ENCODE measurements at regions not wholly inside any gene's neighbourhood (a gene's known extent, or its start where the extent isn't known, plus 50 kb on each side); places are given as distances from the start of the nearest gene placed in this dataset.

GRCh38 chr6:67630146-67630545, 1004.9 kb upstream of the ADGRB3 start:
- H3K27me3 Mint-ChIP-seq (ENCODE audit: low read depth): no peaks in the 10 kb centered on the region
- no peaks in the 10 kb centered on the region for H3K36me3 Mint-ChIP-seq (ENCODE audit: low read depth)
- intact Hi-C loops (cut with micrococcal nuclease): no loop called here
- peaks cover 8% of the 10 kb centered on the region for H3K9me3 Mint-ChIP-seq
- no peak overlapping the region for H3K27ac Mint-ChIP-seq
- no peaks in the 10 kb centered on the region for H3K4me1 Mint-ChIP-seq (ENCODE audit: low read depth)
- DNase-seq (ENCODE audit: low spot score): no peak
- no peak overlapping the region for H3K4me3 Mint-ChIP-seq (ENCODE audit: low read depth)

- DNase-seq (ENCODE audit: low spot score): no peak
- intact Hi-C loops (cut with micrococcal nuclease): no loop called here
- Mint-ChIP-seq H3K36me3 (ENCODE audit: low read depth) (no peaks in the 10 kb centered on the region), H3K4me3 (ENCODE audit: low read depth) (no peak overlapping the region), H3K9me3 (peaks cover 8% of the 10 kb centered on the region), H3K27ac (no peak overlapping the region), H3K4me1 (ENCODE audit: low read depth) (no peaks in the 10 kb centered on the region), H3K27me3 (ENCODE audit: low read depth) (no peaks in the 10 kb centered on the region)
Measured at GRCh38 chr6:67629258-67629657, 1005.8 kb upstream of the ADGRB3 start.

DNA sequence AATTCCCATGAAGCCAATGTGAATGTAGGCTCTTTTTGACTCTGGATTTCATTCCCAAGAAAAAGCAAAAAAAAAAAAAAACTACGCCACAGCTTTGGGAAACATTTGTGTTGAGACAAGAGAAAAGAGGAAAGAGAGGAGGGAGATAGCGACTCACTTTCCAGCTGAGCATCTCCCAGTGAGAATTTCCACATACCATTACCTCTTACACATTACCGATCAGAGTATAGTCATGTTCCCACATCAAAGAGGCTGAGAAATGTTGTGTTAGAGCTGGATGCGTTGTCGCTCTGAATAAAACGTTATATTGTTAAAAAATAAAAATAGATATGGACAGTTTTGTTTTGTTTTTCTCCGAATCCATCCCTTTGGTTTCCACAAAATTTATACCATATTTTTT, 1019.3 kb upstream of the ADGRB3 start:
- Mint-ChIP-seq H3K4me1 (ENCODE audit: low read depth) (no peaks in the 10 kb centered on the region), H3K4me3 (ENCODE audit: low read depth) (no peak overlapping the region), H3K27me3 (ENCODE audit: low read depth) (no peaks in the 10 kb centered on the region), H3K36me3 (ENCODE audit: low read depth) (no peaks in the 10 kb centered on the region), H3K27ac (no peak overlapping the region), H3K9me3 (peaks cover 19% of the 10 kb centered on the region)
- intact Hi-C loops (cut with micrococcal nuclease): no loop called here
- no peak for DNase-seq (ENCODE audit: low spot score)

GRCh38 chr6:67608099-67608749, 1026.9 kb upstream of the ADGRB3 start:
- intact Hi-C loops (cut with micrococcal nuclease): no loop called here
- H3K27ac Mint-ChIP-seq: no peak overlapping the region
- H3K27me3 Mint-ChIP-seq (ENCODE audit: low read depth): no peaks in the 10 kb centered on the region
- no peak for DNase-seq (ENCODE audit: low spot score)
- H3K4me1 Mint-ChIP-seq (ENCODE audit: low read depth): no peaks in the 10 kb centered on the region
- no peaks in the 10 kb centered on the region for H3K36me3 Mint-ChIP-seq (ENCODE audit: low read depth)
- peaks cover 11% of the 10 kb centered on the region for H3K9me3 Mint-ChIP-seq
- H3K4me3 Mint-ChIP-seq (ENCODE audit: low read depth): no peak overlapping the region

- DNase-seq (ENCODE audit: low spot score): no peak
- H3K9me3 Mint-ChIP-seq: peaks cover 4% of the 10 kb centered on the region
- H3K36me3 Mint-ChIP-seq (ENCODE audit: low read depth): no peaks in the 10 kb centered on the region
- no peaks in the 10 kb centered on the region for H3K4me1 Mint-ChIP-seq (ENCODE audit: low read depth)
- no peak overlapping the region for H3K27ac Mint-ChIP-seq
- intact Hi-C loops (cut with micrococcal nuclease): no loop called here
- H3K27me3 Mint-ChIP-seq (ENCODE audit: low read depth): no peaks in the 10 kb centered on the region
- no peak overlapping the region for H3K4me3 Mint-ChIP-seq (ENCODE audit: low read depth)
Measured at GRCh38 chr6:67606906-67607828, 1027.9 kb upstream of the ADGRB3 start.

DNA sequence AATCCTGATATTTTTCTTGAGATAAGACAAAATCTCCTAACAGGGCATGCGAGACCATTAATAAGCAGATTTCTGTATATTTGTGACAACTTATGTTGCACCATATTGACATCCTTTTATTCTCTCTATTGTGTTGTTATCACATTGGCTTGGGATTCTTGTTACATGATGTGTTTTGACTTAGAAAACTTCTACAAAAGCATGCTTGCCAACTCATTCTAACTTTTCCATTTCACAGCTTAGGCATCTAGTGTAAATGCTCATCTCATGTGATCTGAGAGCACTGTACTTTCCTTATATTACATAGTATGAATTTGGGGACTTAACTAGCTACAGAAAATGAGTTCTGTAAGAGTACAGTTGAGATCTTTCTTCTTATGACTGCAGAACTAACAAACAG, 1040.7 kb upstream of the ADGRB3 start:
- Mint-ChIP-seq H3K27me3 (ENCODE audit: low read depth) (no peaks in the 10 kb centered on the region), H3K36me3 (ENCODE audit: low read depth) (no peaks in the 10 kb centered on the region), H3K4me3 (ENCODE audit: low read depth) (no peak overlapping the region), H3K27ac (no peak overlapping the region), H3K9me3 (no peaks in the 10 kb centered on the region), H3K4me1 (ENCODE audit: low read depth) (no peaks in the 10 kb centered on the region)
- intact Hi-C loops (cut with micrococcal nuclease): no loop called here
- DNase-seq (ENCODE audit: low spot score): no peak

- no peak overlapping the region for H3K27ac Mint-ChIP-seq
- no peaks in the 10 kb centered on the region for H3K9me3 Mint-ChIP-seq
- H3K27me3 Mint-ChIP-seq (ENCODE audit: low read depth): no peaks in the 10 kb centered on the region
- intact Hi-C loops (cut with micrococcal nuclease): no loop called here
- H3K4me1 Mint-ChIP-seq (ENCODE audit: low read depth): no peaks in the 10 kb centered on the region
- no peak for DNase-seq (ENCODE audit: low spot score)
- H3K36me3 Mint-ChIP-seq (ENCODE audit: low read depth): no peaks in the 10 kb centered on the region
- no peak overlapping the region for H3K4me3 Mint-ChIP-seq (ENCODE audit: low read depth)
Measured at GRCh38 chr6:67593247-67593646, 1041.8 kb upstream of the ADGRB3 start.

GRCh38 chr6:67591910-67592309, 1043.2 kb upstream of the ADGRB3 start:
- no peaks in the 10 kb centered on the region for H3K27me3 Mint-ChIP-seq (ENCODE audit: low read depth)
- intact Hi-C loops (cut with micrococcal nuclease): no loop called here
- no peak for DNase-seq (ENCODE audit: low spot score)
- peaks cover 1% of the 10 kb centered on the region for H3K9me3 Mint-ChIP-seq
- H3K27ac Mint-ChIP-seq: no peak overlapping the region
- no peaks in the 10 kb centered on the region for H3K36me3 Mint-ChIP-seq (ENCODE audit: low read depth)
- H3K4me3 Mint-ChIP-seq (ENCODE audit: low read depth): no peak overlapping the region
- H3K4me1 Mint-ChIP-seq (ENCODE audit: low read depth): no peaks in the 10 kb centered on the region

DNA sequence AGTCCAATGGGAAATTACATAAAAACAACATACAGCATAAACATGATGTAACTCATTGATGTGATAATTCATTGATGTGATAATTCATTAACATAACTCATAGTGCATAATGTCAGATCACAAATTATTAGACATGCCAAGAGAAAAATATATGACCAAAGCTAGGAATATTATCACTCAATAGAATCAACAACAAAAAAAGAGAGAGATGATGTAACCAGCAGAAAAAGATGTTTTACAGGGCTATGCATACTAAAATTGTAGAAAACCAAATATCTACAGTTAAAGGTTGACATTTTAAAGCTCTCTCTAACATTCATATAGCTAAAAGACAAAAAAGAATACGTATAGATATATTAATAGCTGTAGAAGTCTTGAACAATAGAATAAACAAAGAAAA, 1067.2 kb upstream of the ADGRB3 start:
- H3K27ac Mint-ChIP-seq: no peak overlapping the region
- H3K9me3 Mint-ChIP-seq: no peaks in the 10 kb centered on the region
- no peaks in the 10 kb centered on the region for H3K27me3 Mint-ChIP-seq (ENCODE audit: low read depth)
- H3K4me3 Mint-ChIP-seq (ENCODE audit: low read depth): no peak overlapping the region
- DNase-seq (ENCODE audit: low spot score): no peak
- intact Hi-C loops (cut with micrococcal nuclease): no loop called here
- H3K36me3 Mint-ChIP-seq (ENCODE audit: low read depth): no peaks in the 10 kb centered on the region
- no peaks in the 10 kb centered on the region for H3K4me1 Mint-ChIP-seq (ENCODE audit: low read depth)

GRCh38 chr6:67563671-67564070, 1071.4 kb upstream of the ADGRB3 start:
- no peak overlapping the region for H3K4me3 Mint-ChIP-seq (ENCODE audit: low read depth)
- no peaks in the 10 kb centered on the region for H3K4me1 Mint-ChIP-seq (ENCODE audit: low read depth)
- H3K36me3 Mint-ChIP-seq (ENCODE audit: low read depth): no peaks in the 10 kb centered on the region
- intact Hi-C loops (cut with micrococcal nuclease): no loop called here
- no peaks in the 10 kb centered on the region for H3K27me3 Mint-ChIP-seq (ENCODE audit: low read depth)
- H3K9me3 Mint-ChIP-seq: peaks cover 4% of the 10 kb centered on the region
- no peak overlapping the region for H3K27ac Mint-ChIP-seq
- no peak for DNase-seq (ENCODE audit: low spot score)

DNA sequence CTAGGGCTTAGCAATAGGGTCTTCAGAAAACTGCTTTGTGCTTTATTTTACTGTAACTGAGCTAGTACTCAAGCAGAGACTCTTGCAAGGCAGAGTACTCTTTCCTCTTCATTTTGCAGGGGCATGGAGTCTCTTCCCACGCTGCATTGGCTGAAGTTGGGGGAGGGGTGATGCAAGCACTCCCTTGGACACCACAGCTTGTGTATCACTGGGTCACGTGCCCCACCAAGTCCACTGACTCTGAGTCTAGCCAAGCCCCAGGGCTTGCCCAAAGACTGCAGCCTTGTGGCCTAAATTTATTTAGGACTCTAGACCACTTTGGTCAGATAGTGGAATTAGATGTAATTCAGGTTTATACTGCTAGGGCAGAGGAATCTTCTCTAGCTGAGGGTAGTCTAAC, 1075.0 kb upstream of the ADGRB3 start:
- H3K4me1 Mint-ChIP-seq (ENCODE audit: low read depth): no peaks in the 10 kb centered on the region
- no peaks in the 10 kb centered on the region for H3K27me3 Mint-ChIP-seq (ENCODE audit: low read depth)
- no peak overlapping the region for H3K27ac Mint-ChIP-seq
- intact Hi-C loops (cut with micrococcal nuclease): no loop called here
- no peak for DNase-seq (ENCODE audit: low spot score)
- H3K4me3 Mint-ChIP-seq (ENCODE audit: low read depth): no peak overlapping the region
- H3K9me3 Mint-ChIP-seq: peaks cover 21% of the 10 kb centered on the region
- no peaks in the 10 kb centered on the region for H3K36me3 Mint-ChIP-seq (ENCODE audit: low read depth)

DNA sequence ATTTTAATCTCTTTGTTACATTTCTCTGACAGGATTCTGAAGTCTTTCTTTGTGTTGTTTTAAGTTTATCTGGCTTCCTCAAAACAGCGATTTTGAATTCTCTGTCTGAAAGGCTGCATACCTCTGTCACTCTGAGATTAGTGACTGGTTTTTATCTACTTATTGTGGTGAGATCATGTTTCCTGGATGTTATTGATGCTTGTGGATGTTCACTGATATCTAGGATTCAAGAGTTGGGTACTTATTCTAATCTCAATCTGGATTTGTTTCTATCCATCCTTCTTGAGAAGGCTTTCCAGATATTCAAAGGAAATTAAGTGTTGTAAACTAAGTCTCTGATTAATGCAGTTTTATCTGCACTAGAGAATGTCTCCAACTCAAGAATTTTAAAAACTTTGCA, 1076.1 kb upstream of the ADGRB3 start:
- H3K9me3 Mint-ChIP-seq: peaks cover 22% of the 10 kb centered on the region
- no peaks in the 10 kb centered on the region for H3K27me3 Mint-ChIP-seq (ENCODE audit: low read depth)
- intact Hi-C loops (cut with micrococcal nuclease): no loop called here

DNA sequence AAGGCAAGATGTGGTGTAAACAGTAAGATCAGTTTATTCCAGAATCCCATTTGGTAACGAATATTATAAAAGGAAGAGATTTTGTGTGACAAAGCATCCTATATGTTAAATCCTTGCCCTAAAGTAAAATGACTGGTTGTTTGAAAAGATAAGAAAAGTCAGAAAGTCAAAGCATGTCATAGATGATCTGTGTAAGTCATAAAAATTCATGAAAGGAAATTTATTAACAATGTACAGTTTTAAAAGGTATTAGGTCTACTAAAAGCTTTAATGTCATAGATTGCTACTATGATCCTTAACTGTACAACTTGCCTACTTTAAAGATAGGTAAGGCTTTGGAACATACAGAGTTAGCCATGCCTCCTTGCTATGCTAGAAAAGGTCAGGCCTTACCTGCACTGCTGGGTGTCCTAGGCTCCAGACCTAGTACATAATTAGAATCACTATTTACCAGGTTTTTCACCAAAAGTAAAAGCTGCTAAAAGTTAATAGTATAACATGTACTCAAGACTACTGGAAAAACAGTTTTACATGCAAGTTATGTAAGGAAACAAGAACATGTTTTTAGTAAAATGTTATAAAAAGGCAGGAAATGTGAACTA, 1090.1 kb upstream of the ADGRB3 start:
- H3K9me3 Mint-ChIP-seq: peaks cover 6% of the 10 kb centered on the region
- DNase-seq (ENCODE audit: low spot score): no peak
- H3K36me3 Mint-ChIP-seq (ENCODE audit: low read depth): no peaks in the 10 kb centered on the region
- no peak overlapping the region for H3K27ac Mint-ChIP-seq
- no peak overlapping the region for H3K4me3 Mint-ChIP-seq (ENCODE audit: low read depth)
- H3K4me1 Mint-ChIP-seq (ENCODE audit: low read depth): no peaks in the 10 kb centered on the region
- no peaks in the 10 kb centered on the region for H3K27me3 Mint-ChIP-seq (ENCODE audit: low read depth)
- intact Hi-C loops (cut with micrococcal nuclease): no loop called here

More for the DNA sequence above, 1076.1 kb upstream of the ADGRB3 start:
- no peak for DNase-seq (ENCODE audit: low spot score)
- Mint-ChIP-seq H3K36me3 (ENCODE audit: low read depth) (no peaks in the 10 kb centered on the region), H3K27ac (no peak overlapping the region), H3K4me1 (ENCODE audit: low read depth) (no peaks in the 10 kb centered on the region), H3K4me3 (ENCODE audit: low read depth) (no peak overlapping the region)
